GM21717 (cell line): ENCODE measurements at regions not wholly inside any gene's neighbourhood (a gene's known extent, or its start where the extent isn't known, plus 50 kb on each side); places are given as distances from the start of the nearest gene placed in this dataset.

ENCODE experiments used
- ATAC-seq: cut with Tn5 transposase; IDR thresholded peaks from one replicate; pipeline ENCODE4 v1.9.1; 2021; ENCODE audit warnings: mild to moderate bottlenecking, moderate library complexity; ENCODE audit not compliant: unreplicated experiment

GRCh38 chr3:69539134-69539533 is 153.2 kb upstream of the FRMD4B start:
- ATAC-seq, result no peak

- no peak for ATAC-seq
Measured at GRCh38 chr3:69538281-69538680, 152.4 kb upstream of the FRMD4B start.

GRCh38 chr3:69536306-69537020 is 150.6 kb upstream of the FRMD4B start:
- ATAC-seq, result no peak

GRCh38 chr3:69535613-69536012 is 149.7 kb upstream of the FRMD4B start:
- no peak for ATAC-seq

- no peak for ATAC-seq
Measured at GRCh38 chr3:69532547-69533224, 146.8 kb upstream of the FRMD4B start.

- no peak for ATAC-seq
Measured at GRCh38 chr3:69531576-69532546, 146.0 kb upstream of the FRMD4B start.

- ATAC-seq, result no peak
Measured at GRCh38 chr3:69530554-69530953, 144.7 kb upstream of the FRMD4B start.

GRCh38 chr3:69527498-69527897 is 141.6 kb upstream of the FRMD4B start:
- no peak for ATAC-seq

GRCh38 chr3:69524816-69525215 is 138.9 kb upstream of the FRMD4B start:
- ATAC-seq, result no peak

- ATAC-seq, result no peak
Measured at GRCh38 chr3:69521286-69521685, 135.4 kb upstream of the FRMD4B start.

GRCh38 chr3:69511361-69511760 is 125.5 kb upstream of the FRMD4B start:
- no peak for ATAC-seq

- ATAC-seq, result no peak
Measured at GRCh38 chr3:69510481-69511030, 124.7 kb upstream of the FRMD4B start.

GRCh38 chr3:69509288-69509687 is 123.4 kb upstream of the FRMD4B start:
- no peak for ATAC-seq

GRCh38 chr3:69505770-69506407 is 120.0 kb upstream of the FRMD4B start:
- no peak for ATAC-seq

- no peak for ATAC-seq
Measured at GRCh38 chr3:69504232-69504631, 118.3 kb upstream of the FRMD4B start.

- ATAC-seq, result no peak
Measured at GRCh38 chr3:69500604-69501003, 114.7 kb upstream of the FRMD4B start.

GRCh38 chr3:69499899-69500421 is 114.1 kb upstream of the FRMD4B start:
- ATAC-seq, result no peak

GRCh38 chr3:69499422-69499821 is 113.5 kb upstream of the FRMD4B start:
- ATAC-seq, result no peak

- no peak for ATAC-seq
Measured at GRCh38 chr3:69496856-69497255, 111.0 kb upstream of the FRMD4B start.

- no peak for ATAC-seq
Measured at GRCh38 chr3:69494185-69494584, 108.3 kb upstream of the FRMD4B start.
